NT2/D1 (cell line): ENCODE measurements at regions not wholly inside any gene's neighbourhood (a gene's known extent, or its start where the extent isn't known, plus 50 kb on each side); places are given as distances from the start of the nearest gene placed in this dataset.

Source experiments
- DNase-seq: peaks from one replicate; pipeline ENCODE4 v3.0.0-alpha.2; 2011; ENCODE audit warnings: low read depth, low spot score
- H3K27me3 ChIP-seq: 2 replicates; pipeline ENCODE4 v1.6.0; 2011; ENCODE audit warnings: mild to moderate bottlenecking; ENCODE audit not compliant: insufficient read length, insufficient read depth
- H3K36me3 ChIP-seq: 2 replicates; pipeline ENCODE4 v1.6.1; 2011; ENCODE audit warnings: mild to moderate bottlenecking, low read length, mixed read lengths; ENCODE audit not compliant: insufficient read depth, insufficient read length
- H3K4me1 ChIP-seq: 2 replicates; pipeline ENCODE4 v1.5.1; 2011; ENCODE audit not compliant: insufficient read depth, insufficient read length
- H3K4me3 ChIP-seq: 2 replicates; pipeline ENCODE4 v1.5.1; 2011; ENCODE audit warnings: low read depth; ENCODE audit not compliant: insufficient read length
- H3K9ac ChIP-seq: 2 replicates; pipeline ENCODE4 v1.6.0; 2011; ENCODE audit warnings: low read depth; ENCODE audit not compliant: insufficient read length
- H3K9me3 ChIP-seq: 2 replicates; pipeline ENCODE4 v1.5.1; 2011; ENCODE audit warnings: mild to moderate bottlenecking, low read length; ENCODE audit not compliant: insufficient read depth
- SUZ12 ChIP-seq: IDR thresholded peaks from 2 replicates; pipeline ENCODE4 v1.6.1; 2011; ENCODE audit not compliant: insufficient read length, insufficient read depth; ENCODE audit errors: extremely low read depth
- YY1 ChIP-seq: IDR thresholded peaks from 2 replicates; pipeline ENCODE4 v1.6.1; 2011; ENCODE audit not compliant: insufficient read length, insufficient read depth
- ZNF274 ChIP-seq: IDR thresholded peaks from 2 replicates; pipeline ENCODE4 v1.6.1; 2011; ENCODE audit warnings: mild to moderate bottlenecking, low read depth, low read length

DNA sequence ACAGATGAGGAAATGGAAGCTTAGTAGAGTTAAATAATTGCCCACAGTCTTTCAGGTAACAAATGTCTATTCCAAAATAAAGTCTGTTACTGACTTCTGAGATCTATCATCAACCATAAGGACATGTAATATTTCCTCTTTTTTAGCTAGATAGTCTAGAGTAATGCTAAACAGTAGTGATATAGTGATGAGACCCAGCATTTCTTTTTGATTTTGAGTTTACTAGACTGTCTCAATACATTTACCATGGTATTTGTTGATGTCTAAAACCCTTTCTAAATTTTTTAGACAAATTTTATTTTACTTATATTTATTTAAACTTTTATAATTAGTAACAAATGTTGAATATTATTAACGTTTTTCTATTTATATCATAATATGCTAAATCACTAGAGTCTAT, 465.1 kb upstream of the SLIT2 start:
- no peaks in the 10 kb centered on the region for H3K36me3 ChIP-seq
- no peak overlapping the region for H3K9ac ChIP-seq
- no peak for DNase-seq
- TF ChIP-seq YY1 (no peak), SUZ12 (no peak), ZNF274 (no peak)
- H3K27me3 ChIP-seq: no peaks in the 10 kb centered on the region
- H3K4me1 ChIP-seq: no peaks in the 10 kb centered on the region
- no peak overlapping the region for H3K4me3 ChIP-seq
- H3K9me3 ChIP-seq: peaks cover 29% of the 10 kb centered on the region

DNA sequence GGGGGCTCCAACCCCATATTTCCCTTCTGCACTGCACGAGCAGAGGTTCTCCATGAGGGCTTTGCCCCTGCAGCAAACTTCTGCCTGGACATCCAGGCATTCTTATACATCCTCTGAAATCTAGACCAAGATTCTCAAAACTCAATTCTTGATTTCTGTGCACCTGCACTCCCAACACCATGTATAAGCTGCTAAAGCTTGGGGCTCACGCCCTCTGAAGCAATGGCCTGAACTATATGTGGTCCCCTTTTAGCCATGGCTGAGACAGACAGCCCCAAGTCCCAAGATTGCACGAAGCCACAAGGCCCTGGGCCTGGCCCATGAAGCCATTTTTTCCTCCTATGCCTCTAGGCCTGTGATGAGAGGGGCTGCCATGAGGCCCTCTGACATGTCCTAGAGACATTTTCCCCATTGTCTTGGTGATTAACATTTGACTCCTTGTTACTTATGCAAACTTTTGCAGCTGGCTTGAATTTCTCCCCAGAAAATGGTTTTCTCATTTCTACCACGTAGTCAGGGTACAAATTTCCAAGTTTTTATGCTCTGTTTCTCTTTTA, 468.0 kb upstream of the SLIT2 start:
- H3K4me3 ChIP-seq: no peak overlapping the region
- no peak for DNase-seq
- H3K9ac ChIP-seq: no peak overlapping the region
- H3K9me3 ChIP-seq: peaks cover 29% of the 10 kb centered on the region
- H3K27me3 ChIP-seq: no peaks in the 10 kb centered on the region
- H3K4me1 ChIP-seq: no peaks in the 10 kb centered on the region
- H3K36me3 ChIP-seq: no peaks in the 10 kb centered on the region
- TF ChIP-seq ZNF274 (no peak), SUZ12 (no peak)

DNA sequence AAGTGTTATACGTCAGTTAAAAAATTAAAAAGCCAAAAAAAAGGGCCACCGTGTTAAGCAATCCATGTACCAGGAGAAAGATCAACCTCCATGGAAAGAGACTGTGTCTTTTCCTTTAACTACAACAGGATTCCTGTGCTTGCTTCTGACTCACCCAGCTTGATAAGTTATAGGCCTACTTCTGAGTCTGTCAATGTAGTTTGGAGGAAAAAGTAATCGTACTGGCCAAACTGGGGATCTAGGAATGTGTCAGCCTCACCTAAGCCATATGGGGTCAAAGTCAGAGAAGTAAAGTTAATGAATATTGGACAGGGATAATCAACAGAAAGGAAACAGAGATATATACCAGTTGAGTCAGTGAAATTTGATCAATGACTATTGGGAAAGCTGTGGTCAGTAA, 470.8 kb upstream of the SLIT2 start:
- Histone ChIP-seq H3K4me1 (no peaks in the 10 kb centered on the region), H3K4me3 (no peak overlapping the region), H3K27me3 (no peaks in the 10 kb centered on the region), H3K9ac (no peak overlapping the region), H3K36me3 (no peaks in the 10 kb centered on the region), H3K9me3 (peaks cover 29% of the 10 kb centered on the region)
- TF ChIP-seq ZNF274 (no peak), SUZ12 (no peak), YY1 (no peak)
- no peak for DNase-seq

DNA sequence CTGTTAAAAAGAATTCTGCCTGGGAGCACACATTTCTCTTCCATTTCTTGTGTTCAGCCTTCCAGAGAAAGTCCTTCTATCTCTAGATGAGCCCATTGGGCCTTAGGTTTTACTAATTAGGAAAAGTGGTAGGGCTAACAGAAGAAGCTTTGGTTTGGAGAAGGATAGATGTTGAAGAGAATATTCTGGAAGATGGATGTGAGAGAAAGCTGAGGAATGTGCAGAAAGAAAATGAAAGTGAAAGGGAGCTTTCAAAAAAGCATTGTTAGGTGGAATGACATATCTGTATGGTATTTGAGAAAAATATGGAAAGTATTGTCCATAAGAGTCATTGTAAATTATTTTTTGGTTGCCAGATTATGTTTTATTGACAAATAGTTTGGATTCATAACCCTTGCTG, 474.8 kb upstream of the SLIT2 start:
- TF ChIP-seq YY1: no peak
- TF ChIP-seq SUZ12: no peak
- TF ChIP-seq ZNF274: no peak
- DNase-seq: no peak

DNA sequence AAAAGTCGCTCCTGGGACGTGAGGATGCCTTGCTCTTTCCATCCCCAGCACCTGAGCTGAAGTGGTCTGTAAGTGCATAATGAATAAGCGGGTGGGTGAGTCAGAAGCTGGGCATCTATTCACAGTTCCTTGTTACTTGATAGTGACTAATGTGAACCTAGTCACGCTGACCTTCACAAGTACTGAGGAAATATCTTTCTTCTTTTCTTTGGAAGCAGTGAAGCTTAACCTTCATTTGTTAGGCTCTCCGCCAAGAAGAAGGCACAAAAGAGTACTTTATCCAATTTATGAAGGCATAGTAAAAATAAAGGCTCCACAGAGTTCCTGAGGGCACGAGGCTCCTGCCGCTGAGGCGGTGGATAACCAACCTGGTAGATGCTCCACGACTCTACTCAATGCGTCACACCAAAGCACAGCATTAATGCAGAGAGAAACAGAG, 475.7 kb upstream of the SLIT2 start:
- no peaks in the 10 kb centered on the region for H3K27me3 ChIP-seq
- TF ChIP-seq YY1: no peak
- no peak for TF ChIP-seq SUZ12
- TF ChIP-seq ZNF274: no peak
- H3K4me3 ChIP-seq: no peak overlapping the region
- H3K36me3 ChIP-seq: no peaks in the 10 kb centered on the region
- H3K9me3 ChIP-seq: no peaks in the 10 kb centered on the region; the same call in 1 of the 2 replicates
- no peak overlapping the region for H3K9ac ChIP-seq
- no peaks in the 10 kb centered on the region for H3K4me1 ChIP-seq
- DNase-seq: no peak

More for the DNA sequence above, 474.8 kb upstream of the SLIT2 start:
- H3K36me3 ChIP-seq: no peaks in the 10 kb centered on the region
- H3K9ac ChIP-seq: no peak overlapping the region
- H3K4me3 ChIP-seq: no peak overlapping the region
- no peaks in the 10 kb centered on the region for H3K4me1 ChIP-seq
- H3K9me3 ChIP-seq: no peaks in the 10 kb centered on the region; the same call in 1 of the 2 replicates
- no peaks in the 10 kb centered on the region for H3K27me3 ChIP-seq

DNA sequence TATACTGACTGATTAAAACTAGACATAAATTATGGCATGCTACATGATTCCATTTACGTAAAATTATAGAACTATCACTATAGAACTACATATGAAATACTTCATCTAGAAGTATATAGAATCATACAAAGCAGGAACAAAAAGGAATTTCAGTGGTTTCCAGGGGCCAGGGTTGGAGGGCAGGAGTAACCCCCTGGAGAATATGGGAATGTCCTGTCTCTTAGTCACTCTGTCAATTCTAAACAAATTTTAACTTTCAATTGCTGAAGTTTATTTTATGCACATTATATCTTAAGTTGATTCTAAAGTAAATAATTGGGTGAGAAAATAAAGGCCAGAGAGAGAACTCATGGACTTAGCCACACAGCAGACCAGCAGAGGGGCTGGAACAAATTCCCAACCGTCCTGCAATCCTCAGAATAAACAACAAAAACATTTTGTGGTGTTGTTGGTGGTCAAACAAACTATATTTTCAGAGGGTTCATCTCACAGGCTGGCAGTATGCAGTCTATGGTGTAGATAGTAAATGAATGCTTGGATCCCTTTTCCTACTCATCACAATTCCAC, 476.9 kb upstream of the SLIT2 start:
- Histone ChIP-seq H3K4me1 (no peaks in the 10 kb centered on the region), H3K27me3 (no peaks in the 10 kb centered on the region), H3K9me3 (no peaks in the 10 kb centered on the region), H3K36me3 (no peaks in the 10 kb centered on the region), H3K4me3 (no peak overlapping the region), H3K9ac (no peak overlapping the region)
- TF ChIP-seq SUZ12 (no peak), ZNF274 (no peak), YY1 (no peak)
- DNase-seq: no peak

DNA sequence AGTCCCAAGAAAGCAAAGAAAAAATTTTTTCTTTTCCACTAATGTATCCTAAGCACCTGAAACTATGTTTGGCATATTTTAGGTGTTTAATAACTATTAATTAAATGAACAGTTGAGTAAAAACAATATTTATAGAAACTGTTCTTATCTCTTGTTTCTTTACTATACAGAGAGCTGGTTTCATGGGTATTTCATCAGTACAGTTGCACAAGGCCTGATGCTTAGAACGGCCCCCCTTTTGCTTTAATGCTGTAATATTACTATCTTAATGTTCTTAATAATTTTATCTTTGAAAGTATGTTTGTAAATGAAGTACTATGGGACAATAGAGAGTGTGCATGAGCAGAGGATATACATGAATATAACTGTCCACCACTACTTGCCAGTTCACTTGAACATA, 479.1 kb upstream of the SLIT2 start:
- H3K9me3 ChIP-seq: no peaks in the 10 kb centered on the region
- H3K27me3 ChIP-seq: no peaks in the 10 kb centered on the region
- H3K4me3 ChIP-seq: no peak overlapping the region
- no peak overlapping the region for H3K9ac ChIP-seq
- H3K36me3 ChIP-seq: no peaks in the 10 kb centered on the region
- no peak for TF ChIP-seq SUZ12
- TF ChIP-seq YY1: no peak
- no peak for TF ChIP-seq ZNF274
- no peak for DNase-seq
- H3K4me1 ChIP-seq: no peaks in the 10 kb centered on the region
